ENCODE measurements at regions not wholly inside any gene's neighbourhood (a gene's known extent, or its start where the extent isn't known, plus 50 kb on each side); places are given as distances from the start of the nearest gene placed in this dataset.

DNA sequence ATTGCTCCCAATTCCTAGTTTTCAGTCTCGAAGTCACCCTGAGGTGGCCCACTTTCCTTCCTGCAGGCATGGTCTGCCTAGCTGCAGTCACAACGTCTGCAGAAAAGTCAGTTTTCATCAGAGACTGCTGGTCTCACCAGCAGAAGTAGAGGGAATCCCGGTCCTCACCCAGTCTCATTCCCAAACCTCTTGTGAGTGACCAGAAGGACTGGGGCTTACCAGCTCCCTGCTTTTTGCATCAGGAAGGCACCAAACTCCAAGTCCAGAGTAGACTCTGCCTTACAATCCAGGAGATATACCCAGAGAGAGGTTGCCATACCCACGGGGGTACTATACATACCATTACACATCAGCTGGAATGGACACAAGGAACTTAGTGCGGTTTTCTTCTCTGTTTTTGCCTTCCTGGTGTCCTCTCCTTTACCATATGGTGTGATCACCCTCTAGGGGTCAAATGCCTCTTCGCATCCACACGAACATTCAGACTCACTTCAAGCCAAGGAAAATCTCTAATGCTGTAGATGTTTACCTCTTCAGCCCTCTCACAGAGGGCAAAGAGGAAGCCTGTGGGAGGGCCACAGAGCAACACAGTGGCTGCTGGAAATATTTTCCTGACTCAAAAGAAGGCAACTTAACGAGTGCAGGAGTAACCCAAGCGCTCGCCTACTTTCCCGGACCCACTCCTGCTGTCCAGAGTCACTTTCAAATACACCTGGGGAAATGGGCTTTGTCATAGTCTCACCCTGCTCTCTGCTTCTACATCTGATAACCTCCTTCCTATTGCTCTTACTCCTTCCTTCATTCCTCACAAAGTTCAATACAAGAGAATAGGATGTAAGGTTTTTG is 220.9 kb downstream of the C7orf25 start:
- no peaks in the 10 kb centered on the region for H3F3A ChIP-seq (ENCODE audit: insufficient read depth)
- H3K9me3 ChIP-seq (ENCODE audit: insufficient read depth, low read length), result no peaks in the 10 kb centered on the region
- H3K27ac ChIP-seq (ENCODE audit: low read depth, low read length), result no peak overlapping the region
- H3K9ac ChIP-seq (ENCODE audit: low read length), result no peak overlapping the region
- TF ChIP-seq CTCF (IDR thresholded peaks at IDR 0.05; ENCODE audit: insufficient read depth, low read length, poor library complexity, severe bottlenecking) (no peak), EZH2phosphoT487 (conservative IDR thresholded peaks at IDR 0.05; ENCODE audit: low read length) (no peak)
- no peaks in the 10 kb centered on the region for H3K27me3 ChIP-seq (ENCODE audit: low read length)
- no peaks in the 10 kb centered on the region for H3K36me3 ChIP-seq (ENCODE audit: low read length)
- no peaks in the 10 kb centered on the region for H3K9me2 ChIP-seq (replicated peaks; ENCODE audit: insufficient read depth, low read length)
- H3K4me2 ChIP-seq (ENCODE audit: low read depth, low read length, poor library complexity, severe bottlenecking), result no peak overlapping the region
- no peaks in the 10 kb centered on the region for H4K20me1 ChIP-seq (ENCODE audit: low read depth, low read length)
- H2AFZ ChIP-seq (ENCODE audit: low read depth, low read length, severe bottlenecking), result no peak overlapping the region
- H3K79me2 ChIP-seq (ENCODE audit: insufficient read depth, low read length), result no peaks in the 10 kb centered on the region
- no peak overlapping the region for H3K4me3 ChIP-seq (ENCODE audit: insufficient read depth, low read length, poor library complexity, severe bottlenecking)

DNA sequence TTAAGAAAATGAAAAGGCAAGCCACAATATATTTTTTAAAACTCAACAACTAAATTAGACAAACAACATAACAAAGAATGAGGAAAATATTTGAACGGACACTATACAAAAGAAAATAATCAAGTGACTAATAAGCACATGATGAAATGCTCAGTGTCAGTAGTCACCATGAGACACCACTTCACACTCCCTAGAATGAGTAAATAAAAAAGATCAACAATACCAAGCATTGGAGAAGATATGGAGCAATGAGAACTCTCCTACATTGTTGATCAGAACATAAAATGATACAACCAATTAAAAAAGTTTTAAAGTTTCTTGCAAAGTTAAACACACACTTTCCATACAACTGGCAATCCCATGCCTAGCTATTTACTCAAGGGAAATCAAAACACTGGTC is 222.2 kb downstream of the C7orf25 start:
- no peak overlapping the region for H3K4me2 ChIP-seq (ENCODE audit: low read depth, low read length, poor library complexity, severe bottlenecking)
- no peak overlapping the region for H3K9ac ChIP-seq (ENCODE audit: low read length)
- H3K9me2 ChIP-seq (replicated peaks; ENCODE audit: insufficient read depth, low read length), result no peaks in the 10 kb centered on the region
- no peak overlapping the region for H2AFZ ChIP-seq (ENCODE audit: low read depth, low read length, severe bottlenecking)
- H3K4me3 ChIP-seq (ENCODE audit: insufficient read depth, low read length, poor library complexity, severe bottlenecking), result no peak overlapping the region
- no peak for TF ChIP-seq EZH2phosphoT487 (conservative IDR thresholded peaks at IDR 0.05; ENCODE audit: low read length)
- TF ChIP-seq CTCF (IDR thresholded peaks at IDR 0.05; ENCODE audit: insufficient read depth, low read length, poor library complexity, severe bottlenecking), result no peak
- no peaks in the 10 kb centered on the region for H3F3A ChIP-seq (ENCODE audit: insufficient read depth)
- H3K27ac ChIP-seq (ENCODE audit: low read depth, low read length), result no peak overlapping the region
- H3K79me2 ChIP-seq (ENCODE audit: insufficient read depth, low read length), result no peaks in the 10 kb centered on the region
- H3K36me3 ChIP-seq (ENCODE audit: low read length), result no peaks in the 10 kb centered on the region
- H3K9me3 ChIP-seq (ENCODE audit: insufficient read depth, low read length), result no peaks in the 10 kb centered on the region
- H3K27me3 ChIP-seq (ENCODE audit: low read length), result no peaks in the 10 kb centered on the region
- H4K20me1 ChIP-seq (ENCODE audit: low read depth, low read length), result no peaks in the 10 kb centered on the region

DNA sequence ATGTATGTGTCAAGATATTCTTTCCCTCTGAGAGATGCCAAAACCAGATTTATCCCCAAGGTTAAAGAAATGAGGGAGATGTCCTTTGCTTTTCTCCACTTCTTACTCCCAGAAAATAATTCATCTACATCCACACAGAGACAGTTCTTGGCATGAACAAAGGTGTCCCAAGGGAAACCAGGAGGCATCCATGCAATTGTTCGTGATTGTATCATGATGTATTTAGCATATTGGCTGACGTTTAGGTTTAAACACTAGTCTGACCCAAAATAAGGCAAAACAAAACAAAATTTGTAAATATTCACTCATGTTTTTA is 223.9 kb downstream of the C7orf25 start:
- Histone ChIP-seq H3K9ac (ENCODE audit: low read length) (no peak overlapping the region), H3K4me2 (ENCODE audit: low read depth, low read length, poor library complexity, severe bottlenecking) (no peak overlapping the region), H3K9me3 (ENCODE audit: insufficient read depth, low read length) (no peaks in the 10 kb centered on the region), H3F3A (ENCODE audit: insufficient read depth) (no peaks in the 10 kb centered on the region), H3K27me3 (ENCODE audit: low read length) (no peaks in the 10 kb centered on the region), H3K79me2 (ENCODE audit: insufficient read depth, low read length) (no peaks in the 10 kb centered on the region), H3K36me3 (ENCODE audit: low read length) (no peaks in the 10 kb centered on the region), H3K4me3 (ENCODE audit: insufficient read depth, low read length, poor library complexity, severe bottlenecking) (no peak overlapping the region), H3K27ac (ENCODE audit: low read depth, low read length) (no peak overlapping the region), H3K9me2 (replicated peaks; ENCODE audit: insufficient read depth, low read length) (no peaks in the 10 kb centered on the region), H2AFZ (ENCODE audit: low read depth, low read length, severe bottlenecking) (no peak overlapping the region), H4K20me1 (ENCODE audit: low read depth, low read length) (no peaks in the 10 kb centered on the region)
- TF ChIP-seq CTCF (IDR thresholded peaks at IDR 0.05; ENCODE audit: insufficient read depth, low read length, poor library complexity, severe bottlenecking), result no peak
- TF ChIP-seq EZH2phosphoT487 (conservative IDR thresholded peaks at IDR 0.05; ENCODE audit: low read length), result no peak

Measured in SU-DHL-6 (cell line).